Liver (tissue), 3 donors: ENCODE measurements at regions not wholly inside any gene's neighbourhood (a gene's known extent, or its start where the extent isn't known, plus 50 kb on each side); places are given as distances from the start of the nearest gene placed in this dataset.

Experiments
- EGR1 ChIP-seq, 2 donors: IDR thresholded peaks; 2 replicates each; pipeline ENCODE4 v1.6.1; 2016 to 2018; ENCODE audit warnings: antibody characterized with exemption in 2 of 2, low read depth in 2 of 2
- GABPA ChIP-seq, 2 donors: IDR thresholded peaks in 1 of 2; conservative IDR thresholded peaks in 1 of 2; 2 replicates each; pipeline ENCODE4 v1.6.1; 2016; ENCODE audit warnings: antibody characterized with exemption in 2 of 2, mild to moderate bottlenecking in 1 of 2, moderate library complexity in 1 of 2
- HNF4A ChIP-seq, 2 donors: conservative IDR thresholded peaks; 2 replicates each; pipeline ENCODE4 v1.6.1; 2016; ENCODE audit warnings: antibody characterized with exemption in 2 of 2, mild to moderate bottlenecking in 2 of 2
- HNF4G ChIP-seq: IDR thresholded peaks from 2 replicates; pipeline ENCODE4 v1.6.1; 2016; ENCODE audit warnings: antibody characterized with exemption
- JUND ChIP-seq, 2 donors: IDR thresholded peaks; 2 replicates each; pipeline ENCODE4 v1.6.1; 2016; ENCODE audit warnings: antibody characterized with exemption in 2 of 2
- RAD21 ChIP-seq, 2 donors: IDR thresholded peaks; 2 replicates each; pipeline ENCODE4 v1.6.1; 2016; ENCODE audit warnings: antibody characterized with exemption in 2 of 2, mild to moderate bottlenecking in 2 of 2
- RXRA ChIP-seq, 2 donors: IDR thresholded peaks; 2 replicates each; pipeline ENCODE4 v1.6.1; 2017 to 2018; ENCODE audit warnings: antibody characterized with exemption in 2 of 2, mild to moderate bottlenecking in 1 of 2
- SP1 ChIP-seq: IDR thresholded peaks from 2 replicates; pipeline ENCODE4 v1.6.1; 2018; ENCODE audit warnings: antibody characterized with exemption, mild to moderate bottlenecking
- TAF1 ChIP-seq: conservative IDR thresholded peaks from 2 replicates; pipeline ENCODE4 v1.6.1; 2016; ENCODE audit warnings: antibody characterized with exemption, mild to moderate bottlenecking
- YY1 ChIP-seq: IDR thresholded peaks from 2 replicates; pipeline ENCODE4 v1.6.1; 2016; ENCODE audit warnings: antibody characterized with exemption, mild to moderate bottlenecking
- TF ChIP-seq, protein P1 (sequence below): fragments of 150-350 bp; IDR thresholded peaks from 2 replicates; pipeline ENCODE4 v1.5.1; 2017; ENCODE audit warnings: improper control_type of control experiment, low read depth, low read length; ENCODE audit not compliant: missing input control
- TF ChIP-seq, protein P2 (sequence below): IDR thresholded peaks from 2 replicates; pipeline ENCODE4 v1.6.1; 2016; ENCODE audit warnings: antibody characterized with exemption
- TF ChIP-seq, protein P3 (sequence below): IDR thresholded peaks from 2 replicates; pipeline ENCODE4 v1.6.1; 2016; ENCODE audit warnings: antibody characterized with exemption, mild to moderate bottlenecking
- TF ChIP-seq, protein P4 (sequence below): IDR thresholded peaks from 2 replicates; pipeline ENCODE4 v1.6.1; 2016; ENCODE audit warnings: antibody characterized with exemption
- donor health status: healthy.
- donor health status: healthy.

- TF ChIP-seq, protein P1, sequence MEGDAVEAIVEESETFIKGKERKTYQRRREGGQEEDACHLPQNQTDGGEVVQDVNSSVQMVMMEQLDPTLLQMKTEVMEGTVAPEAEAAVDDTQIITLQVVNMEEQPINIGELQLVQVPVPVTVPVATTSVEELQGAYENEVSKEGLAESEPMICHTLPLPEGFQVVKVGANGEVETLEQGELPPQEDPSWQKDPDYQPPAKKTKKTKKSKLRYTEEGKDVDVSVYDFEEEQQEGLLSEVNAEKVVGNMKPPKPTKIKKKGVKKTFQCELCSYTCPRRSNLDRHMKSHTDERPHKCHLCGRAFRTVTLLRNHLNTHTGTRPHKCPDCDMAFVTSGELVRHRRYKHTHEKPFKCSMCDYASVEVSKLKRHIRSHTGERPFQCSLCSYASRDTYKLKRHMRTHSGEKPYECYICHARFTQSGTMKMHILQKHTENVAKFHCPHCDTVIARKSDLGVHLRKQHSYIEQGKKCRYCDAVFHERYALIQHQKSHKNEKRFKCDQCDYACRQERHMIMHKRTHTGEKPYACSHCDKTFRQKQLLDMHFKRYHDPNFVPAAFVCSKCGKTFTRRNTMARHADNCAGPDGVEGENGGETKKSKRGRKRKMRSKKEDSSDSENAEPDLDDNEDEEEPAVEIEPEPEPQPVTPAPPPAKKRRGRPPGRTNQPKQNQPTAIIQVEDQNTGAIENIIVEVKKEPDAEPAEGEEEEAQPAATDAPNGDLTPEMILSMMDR, result no peak
- TF ChIP-seq, protein P2, sequence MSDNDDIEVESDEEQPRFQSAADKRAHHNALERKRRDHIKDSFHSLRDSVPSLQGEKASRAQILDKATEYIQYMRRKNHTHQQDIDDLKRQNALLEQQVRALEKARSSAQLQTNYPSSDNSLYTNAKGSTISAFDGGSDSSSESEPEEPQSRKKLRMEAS, result no peak
- TF ChIP-seq, protein P3, sequence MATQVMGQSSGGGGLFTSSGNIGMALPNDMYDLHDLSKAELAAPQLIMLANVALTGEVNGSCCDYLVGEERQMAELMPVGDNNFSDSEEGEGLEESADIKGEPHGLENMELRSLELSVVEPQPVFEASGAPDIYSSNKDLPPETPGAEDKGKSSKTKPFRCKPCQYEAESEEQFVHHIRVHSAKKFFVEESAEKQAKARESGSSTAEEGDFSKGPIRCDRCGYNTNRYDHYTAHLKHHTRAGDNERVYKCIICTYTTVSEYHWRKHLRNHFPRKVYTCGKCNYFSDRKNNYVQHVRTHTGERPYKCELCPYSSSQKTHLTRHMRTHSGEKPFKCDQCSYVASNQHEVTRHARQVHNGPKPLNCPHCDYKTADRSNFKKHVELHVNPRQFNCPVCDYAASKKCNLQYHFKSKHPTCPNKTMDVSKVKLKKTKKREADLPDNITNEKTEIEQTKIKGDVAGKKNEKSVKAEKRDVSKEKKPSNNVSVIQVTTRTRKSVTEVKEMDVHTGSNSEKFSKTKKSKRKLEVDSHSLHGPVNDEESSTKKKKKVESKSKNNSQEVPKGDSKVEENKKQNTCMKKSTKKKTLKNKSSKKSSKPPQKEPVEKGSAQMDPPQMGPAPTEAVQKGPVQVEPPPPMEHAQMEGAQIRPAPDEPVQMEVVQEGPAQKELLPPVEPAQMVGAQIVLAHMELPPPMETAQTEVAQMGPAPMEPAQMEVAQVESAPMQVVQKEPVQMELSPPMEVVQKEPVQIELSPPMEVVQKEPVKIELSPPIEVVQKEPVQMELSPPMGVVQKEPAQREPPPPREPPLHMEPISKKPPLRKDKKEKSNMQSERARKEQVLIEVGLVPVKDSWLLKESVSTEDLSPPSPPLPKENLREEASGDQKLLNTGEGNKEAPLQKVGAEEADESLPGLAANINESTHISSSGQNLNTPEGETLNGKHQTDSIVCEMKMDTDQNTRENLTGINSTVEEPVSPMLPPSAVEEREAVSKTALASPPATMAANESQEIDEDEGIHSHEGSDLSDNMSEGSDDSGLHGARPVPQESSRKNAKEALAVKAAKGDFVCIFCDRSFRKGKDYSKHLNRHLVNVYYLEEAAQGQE, result no peak
- TF ChIP-seq YY1 (no peak), TAF1 (no peak), RAD21 (IDR thresholded peaks at IDR 0.05) (no peak), EGR1 (IDR thresholded peaks at IDR 0.05; ENCODE audit: low read depth in 2 of 2) (no peak), HNF4G (no peak), JUND (IDR thresholded peaks at IDR 0.05) (no peak), HNF4A (conservative IDR thresholded peaks at IDR 0.05) (no peak), RXRA (IDR thresholded peaks at IDR 0.05) (no peak), GABPA (IDR thresholded peaks at IDR 0.05 in 1 of 2, conservative IDR thresholded peaks at IDR 0.05 in 1 of 2) (no peak), SP1 (no peak)
- TF ChIP-seq, protein P4, sequence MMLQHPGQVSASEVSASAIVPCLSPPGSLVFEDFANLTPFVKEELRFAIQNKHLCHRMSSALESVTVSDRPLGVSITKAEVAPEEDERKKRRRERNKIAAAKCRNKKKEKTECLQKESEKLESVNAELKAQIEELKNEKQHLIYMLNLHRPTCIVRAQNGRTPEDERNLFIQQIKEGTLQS, result no peak
Measured at GRCh38 chr3:30452446-30452845, 154.0 kb upstream of the TGFBR2 start.
